HEK293 (cell line): ENCODE measurements at regions not wholly inside any gene's neighbourhood (a gene's known extent, or its start where the extent isn't known, plus 50 kb on each side); places are given as distances from the start of the nearest gene placed in this dataset.
A peak's percentile ranks its signal among the peaks of the same experiment; 100 is the strongest.

ENCODE experiments used
- CTCF ChIA-PET: fragments of 350-600 bp; formaldehyde crosslinking; extraction: SDS; loops from one replicate; lab custom pipeline; 2021; ENCODE audit warnings: antibody characterized with exemption; lab: Yijun Ruan, JAX
- POLR2A ChIA-PET: fragments of 300-600 bp; formaldehyde crosslinking; extraction: SDS; loops from one replicate; lab custom pipeline; 2020; ENCODE audit warnings: antibody characterized with exemption, inconsistent platforms; lab: Yijun Ruan, JAX
- H3K27ac ChIP-seq: fragments of 200-500 bp; sonication (Bioruptor generic); 2 replicates; pipeline ENCODE4 v1.5.1; 2014; ENCODE audit warnings: low read depth, low read length, control low read depth, inconsistent platforms; ENCODE audit errors: extremely low read depth
- H3K36me3 ChIP-seq, 2 experiments: fragments of 200-500 bp in 1 of 2; sonication (Bioruptor generic) in 1 of 2; 1 replicate in 1 of 2; 2 replicates in 1 of 2; pipeline ENCODE4 v1.5.1; 2014 to 2017; ENCODE audit warnings: inconsistent platforms in 2 of 2, low read length in 2 of 2; ENCODE audit not compliant: control insufficient read depth in 2 of 2, insufficient read depth in 1 of 2
- H3K4me1 ChIP-seq: fragments of 200-500 bp; sonication (Bioruptor generic); 2 replicates; pipeline ENCODE4 v1.5.1; 2014; ENCODE audit warnings: mild to moderate bottlenecking, low read length, inconsistent platforms; ENCODE audit not compliant: control insufficient read depth, insufficient read depth
- H3K4me3 ChIP-seq: 2 replicates; pipeline ENCODE4 v1.5.1; 2011; ENCODE audit warnings: low read depth, mild to moderate bottlenecking, control low read depth, low read length, moderate library complexity
- H3K9me3 ChIP-seq: fragments of 200-500 bp; sonication (Bioruptor generic); 2 replicates; pipeline ENCODE4 v1.5.1; 2014; ENCODE audit warnings: low read depth, low read length, inconsistent platforms; ENCODE audit not compliant: control insufficient read depth, insufficient read depth
- BCL11A ChIP-seq: fragments of 450-650 bp; formaldehyde crosslinking; IDR thresholded peaks from 2 replicates; pipeline ENCODE4 v1.5.1; 2016; ENCODE audit warnings: low read depth, missing biosample characterization, missing genetic modification characterization
- HOXC10 ChIP-seq: sonication (generic); formaldehyde crosslinking; IDR thresholded peaks from 2 replicates; pipeline ENCODE4 v1.8.1; 2023; ENCODE audit warnings: mild to moderate bottlenecking, missing genetic modification reagents
- OSR2 ChIP-seq: fragments of 450-650 bp; formaldehyde crosslinking; IDR thresholded peaks from 2 replicates; pipeline ENCODE4 v1.5.1; 2016; ENCODE audit warnings: missing biosample characterization, missing genetic modification characterization
- RBAK ChIP-seq: fragments of 450-650 bp; formaldehyde crosslinking; IDR thresholded peaks from 2 replicates; pipeline ENCODE4 v1.5.1; 2016; ENCODE audit warnings: missing biosample characterization, missing genetic modification characterization
- ZNF112 ChIP-seq: fragments of 450-650 bp; formaldehyde crosslinking; IDR thresholded peaks from 2 replicates; pipeline ENCODE4 v1.5.0; 2017; ENCODE audit warnings: missing biosample characterization, missing genetic modification characterization
- ZNF211 ChIP-seq: fragments of 450-650 bp; formaldehyde crosslinking; IDR thresholded peaks from 2 replicates; pipeline ENCODE4 v1.5.1; 2016; ENCODE audit warnings: low read depth, missing biosample characterization, missing genetic modification characterization
- ZNF335 ChIP-seq: fragments of 450-650 bp; formaldehyde crosslinking; conservative IDR thresholded peaks from 2 replicates; pipeline ENCODE4 v1.5.1; 2016; ENCODE audit warnings: missing biosample characterization, missing genetic modification characterization
- ZNF341 ChIP-seq: fragments of 450-650 bp; formaldehyde crosslinking; IDR thresholded peaks from 2 replicates; pipeline ENCODE4; 2016; ENCODE audit warnings: low read depth, missing biosample characterization, missing genetic modification characterization
- ZNF623 ChIP-seq: fragments of 450-650 bp; formaldehyde crosslinking; IDR thresholded peaks from 2 replicates; pipeline ENCODE4 v1.5.1; 2016; ENCODE audit warnings: missing biosample characterization, missing genetic modification characterization
- ZNF658 ChIP-seq: fragments of 450-650 bp; formaldehyde crosslinking; IDR thresholded peaks from 2 replicates; pipeline ENCODE4; 2016; ENCODE audit warnings: missing biosample characterization, missing genetic modification characterization
- ZSCAN30 ChIP-seq: fragments of 450-650 bp; IDR thresholded peaks from 2 replicates; pipeline ENCODE4 v1.5.1; 2018; ENCODE audit warnings: missing biosample characterization, mild to moderate bottlenecking, missing genetic modification characterization, moderate library complexity
- TF ChIP-seq, protein P1 (sequence below): fragments of 450-650 bp; formaldehyde crosslinking; IDR thresholded peaks from 2 replicates; pipeline ENCODE4 v1.5.1; 2016; ENCODE audit warnings: missing biosample characterization, missing genetic modification characterization
- TF ChIP-seq, protein P2 (sequence below): fragments of 450-650 bp; formaldehyde crosslinking; conservative IDR thresholded peaks from 2 replicates; pipeline ENCODE4 v1.5.1; 2016; ENCODE audit warnings: low read depth, missing biosample characterization, missing genetic modification characterization
- TF ChIP-seq, protein P3 (sequence below): fragments of 450-650 bp; formaldehyde crosslinking; IDR thresholded peaks from 2 replicates; pipeline ENCODE4 v1.5.1; 2016; ENCODE audit warnings: missing biosample characterization, missing genetic modification characterization
- TF ChIP-seq, protein P4 (sequence below): fragments of 450-650 bp; formaldehyde crosslinking; IDR thresholded peaks from 2 replicates; pipeline ENCODE4 v1.5.1; 2016; ENCODE audit warnings: missing biosample characterization, missing genetic modification characterization
- TF ChIP-seq, protein P5 (sequence below): fragments of 450-650 bp; formaldehyde crosslinking; IDR thresholded peaks from 2 replicates; pipeline ENCODE4 v1.5.1; 2016; ENCODE audit warnings: missing biosample characterization, missing genetic modification characterization, low read depth
- TF ChIP-seq, protein P6 (sequence below): fragments of 450-650 bp; formaldehyde crosslinking; IDR thresholded peaks from 2 replicates; pipeline ENCODE4 v1.5.1; 2016; ENCODE audit warnings: missing biosample characterization, missing genetic modification characterization

DNA sequence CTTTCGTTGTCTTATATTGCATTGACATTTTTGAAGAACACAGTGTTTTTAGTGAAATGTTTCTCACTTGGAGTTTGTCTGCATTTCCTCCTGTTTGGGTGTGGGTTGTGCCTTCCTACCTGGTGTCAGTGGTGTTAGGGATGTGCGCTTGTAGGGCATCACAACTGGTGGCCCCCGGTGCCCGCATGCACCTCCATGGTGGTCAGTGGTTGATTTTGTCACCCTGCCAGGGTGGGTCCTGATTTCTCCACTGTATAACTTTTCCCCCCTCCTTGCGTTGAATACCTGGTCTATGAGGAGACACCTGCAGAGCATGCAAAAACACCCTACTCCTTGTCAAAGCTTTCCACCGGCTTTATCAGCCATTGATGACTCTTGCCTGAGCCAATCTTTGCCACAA, 132.9 kb downstream of the BARX1 start (continued):
- TF ChIP-seq OSR2 (tag by site-specific recombination): no peak
- no peak for TF ChIP-seq ZNF112
- TF ChIP-seq ZNF341 (tag by site-specific recombination): no peak
- TF ChIP-seq, protein P1, sequence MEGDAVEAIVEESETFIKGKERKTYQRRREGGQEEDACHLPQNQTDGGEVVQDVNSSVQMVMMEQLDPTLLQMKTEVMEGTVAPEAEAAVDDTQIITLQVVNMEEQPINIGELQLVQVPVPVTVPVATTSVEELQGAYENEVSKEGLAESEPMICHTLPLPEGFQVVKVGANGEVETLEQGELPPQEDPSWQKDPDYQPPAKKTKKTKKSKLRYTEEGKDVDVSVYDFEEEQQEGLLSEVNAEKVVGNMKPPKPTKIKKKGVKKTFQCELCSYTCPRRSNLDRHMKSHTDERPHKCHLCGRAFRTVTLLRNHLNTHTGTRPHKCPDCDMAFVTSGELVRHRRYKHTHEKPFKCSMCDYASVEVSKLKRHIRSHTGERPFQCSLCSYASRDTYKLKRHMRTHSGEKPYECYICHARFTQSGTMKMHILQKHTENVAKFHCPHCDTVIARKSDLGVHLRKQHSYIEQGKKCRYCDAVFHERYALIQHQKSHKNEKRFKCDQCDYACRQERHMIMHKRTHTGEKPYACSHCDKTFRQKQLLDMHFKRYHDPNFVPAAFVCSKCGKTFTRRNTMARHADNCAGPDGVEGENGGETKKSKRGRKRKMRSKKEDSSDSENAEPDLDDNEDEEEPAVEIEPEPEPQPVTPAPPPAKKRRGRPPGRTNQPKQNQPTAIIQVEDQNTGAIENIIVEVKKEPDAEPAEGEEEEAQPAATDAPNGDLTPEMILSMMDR (tag by site-specific recombination): no peak
- TF ChIP-seq HOXC10 (CRISPR knock-in tag): no peak
- TF ChIP-seq, protein P2, sequence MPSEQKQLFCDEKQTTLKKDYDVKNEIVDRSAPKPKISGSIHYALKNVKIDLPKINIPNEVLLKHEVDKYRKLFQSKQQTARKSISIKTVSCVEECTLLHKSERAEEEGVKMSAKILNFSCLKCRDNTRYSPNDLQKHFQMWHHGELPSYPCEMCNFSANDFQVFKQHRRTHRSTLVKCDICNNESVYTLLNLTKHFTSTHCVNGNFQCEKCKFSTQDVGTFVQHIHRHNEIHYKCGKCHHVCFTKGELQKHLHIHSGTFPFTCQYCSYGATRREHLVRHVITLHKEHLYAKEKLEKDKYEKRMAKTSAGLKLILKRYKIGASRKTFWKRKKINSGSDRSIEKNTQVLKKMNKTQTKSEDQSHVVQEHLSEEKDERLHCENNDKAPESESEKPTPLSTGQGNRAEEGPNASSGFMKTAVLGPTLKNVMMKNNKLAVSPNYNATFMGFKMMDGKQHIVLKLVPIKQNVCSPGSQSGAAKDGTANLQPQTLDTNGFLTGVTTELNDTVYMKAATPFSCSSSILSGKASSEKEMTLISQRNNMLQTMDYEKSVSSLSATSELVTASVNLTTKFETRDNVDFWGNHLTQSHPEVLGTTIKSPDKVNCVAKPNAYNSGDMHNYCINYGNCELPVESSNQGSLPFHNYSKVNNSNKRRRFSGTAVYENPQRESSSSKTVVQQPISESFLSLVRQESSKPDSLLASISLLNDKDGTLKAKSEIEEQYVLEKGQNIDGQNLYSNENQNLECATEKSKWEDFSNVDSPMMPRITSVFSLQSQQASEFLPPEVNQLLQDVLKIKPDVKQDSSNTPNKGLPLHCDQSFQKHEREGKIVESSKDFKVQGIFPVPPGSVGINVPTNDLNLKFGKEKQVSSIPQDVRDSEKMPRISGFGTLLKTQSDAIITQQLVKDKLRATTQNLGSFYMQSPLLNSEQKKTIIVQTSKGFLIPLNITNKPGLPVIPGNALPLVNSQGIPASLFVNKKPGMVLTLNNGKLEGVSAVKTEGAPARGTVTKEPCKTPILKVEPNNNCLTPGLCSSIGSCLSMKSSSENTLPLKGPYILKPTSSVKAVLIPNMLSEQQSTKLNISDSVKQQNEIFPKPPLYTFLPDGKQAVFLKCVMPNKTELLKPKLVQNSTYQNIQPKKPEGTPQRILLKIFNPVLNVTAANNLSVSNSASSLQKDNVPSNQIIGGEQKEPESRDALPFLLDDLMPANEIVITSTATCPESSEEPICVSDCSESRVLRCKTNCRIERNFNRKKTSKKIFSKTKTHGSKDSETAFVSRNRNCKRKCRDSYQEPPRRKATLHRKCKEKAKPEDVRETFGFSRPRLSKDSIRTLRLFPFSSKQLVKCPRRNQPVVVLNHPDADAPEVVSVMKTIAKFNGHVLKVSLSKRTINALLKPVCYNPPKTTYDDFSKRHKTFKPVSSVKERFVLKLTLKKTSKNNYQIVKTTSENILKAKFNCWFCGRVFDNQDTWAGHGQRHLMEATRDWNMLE: no peak
- TF ChIP-seq BCL11A (tag by site-specific recombination): no peak

DNA sequence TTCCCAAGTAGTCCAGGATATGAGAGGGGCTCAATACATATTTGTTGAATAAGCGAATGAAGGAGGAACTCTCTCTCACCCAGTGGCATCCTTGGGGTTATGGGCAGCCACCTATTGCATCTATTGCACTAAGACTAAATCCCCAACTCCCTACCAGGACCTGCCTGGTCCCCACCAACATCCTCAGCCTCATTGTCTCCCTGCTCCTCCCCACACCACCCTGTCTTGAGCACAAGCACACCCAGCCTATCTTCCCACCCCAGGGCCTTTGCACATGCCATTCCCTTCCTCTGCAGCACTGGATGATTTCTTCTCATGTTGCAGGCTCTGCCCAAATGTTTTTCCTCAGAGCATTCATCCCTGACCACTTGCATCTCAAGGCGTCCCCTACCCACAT, 133.8 kb downstream of the BARX1 start:
- Histone ChIP-seq H3K4me1 (no peaks in the 10 kb centered on the region), H3K27ac (no peak overlapping the region), H3K9me3 (no peaks in the 10 kb centered on the region), H3K36me3 (no peaks in the 10 kb centered on the region), H3K4me3 (no peak overlapping the region)
- TF ChIP-seq, protein P3, sequence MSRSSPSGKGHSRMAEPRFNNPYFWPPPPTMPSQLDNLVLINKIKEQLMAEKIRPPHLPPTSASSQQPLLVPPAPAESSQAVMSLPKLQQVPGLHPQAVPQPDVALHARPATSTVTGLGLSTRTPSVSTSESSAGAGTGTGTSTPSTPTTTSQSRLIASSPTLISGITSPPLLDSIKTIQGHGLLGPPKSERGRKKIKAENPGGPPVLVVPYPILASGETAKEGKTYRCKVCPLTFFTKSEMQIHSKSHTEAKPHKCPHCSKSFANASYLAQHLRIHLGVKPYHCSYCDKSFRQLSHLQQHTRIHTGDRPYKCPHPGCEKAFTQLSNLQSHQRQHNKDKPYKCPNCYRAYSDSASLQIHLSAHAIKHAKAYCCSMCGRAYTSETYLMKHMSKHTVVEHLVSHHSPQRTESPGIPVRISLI (tag by site-specific recombination): no peak
- peak; percentile 76 for TF ChIP-seq ZNF623 (tag by site-specific recombination)
- TF ChIP-seq ZSCAN30 (tag by site-specific recombination): no peak
- no peak for TF ChIP-seq ZNF658 (tag by site-specific recombination)
- no peak for TF ChIP-seq RBAK
- TF ChIP-seq ZNF211 (tag by site-specific recombination): no peak
- ChIA-PET CTCF (no interaction called here), POLR2A (no interaction called here)

DNA sequence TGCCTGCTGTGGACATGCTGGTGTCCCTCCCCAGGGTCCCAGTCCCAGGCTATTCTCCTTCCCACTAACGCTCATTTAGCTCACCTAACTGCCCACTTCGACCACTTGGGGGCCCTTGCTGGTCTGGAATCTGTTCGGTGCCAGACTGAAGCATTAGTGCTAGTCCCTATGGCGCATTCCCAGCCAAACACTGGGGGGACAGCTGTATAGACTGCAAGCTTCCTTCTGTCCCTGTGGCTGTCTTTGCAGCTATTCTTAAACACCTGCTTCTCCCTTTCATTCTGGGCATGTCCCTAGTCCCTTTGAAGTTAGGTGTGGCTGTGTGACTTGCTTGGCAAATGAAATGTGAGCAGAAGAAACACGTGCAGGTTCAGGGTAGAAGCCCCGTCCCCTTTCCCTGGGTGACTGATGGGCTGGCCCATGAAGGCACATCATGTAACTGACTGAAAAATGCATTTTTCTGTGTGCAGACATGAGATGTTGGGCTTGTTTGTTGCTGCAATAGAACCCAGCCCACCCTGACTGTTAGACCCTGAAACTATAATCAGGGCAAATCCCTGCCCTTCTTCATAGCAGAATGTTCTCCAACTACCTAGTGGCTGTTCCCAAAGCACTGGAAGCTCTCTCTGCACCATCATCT, 134.4 kb downstream of the BARX1 start:
- ChIA-PET CTCF (no interaction called here), POLR2A (no interaction called here)
- TF ChIP-seq, protein P4, sequence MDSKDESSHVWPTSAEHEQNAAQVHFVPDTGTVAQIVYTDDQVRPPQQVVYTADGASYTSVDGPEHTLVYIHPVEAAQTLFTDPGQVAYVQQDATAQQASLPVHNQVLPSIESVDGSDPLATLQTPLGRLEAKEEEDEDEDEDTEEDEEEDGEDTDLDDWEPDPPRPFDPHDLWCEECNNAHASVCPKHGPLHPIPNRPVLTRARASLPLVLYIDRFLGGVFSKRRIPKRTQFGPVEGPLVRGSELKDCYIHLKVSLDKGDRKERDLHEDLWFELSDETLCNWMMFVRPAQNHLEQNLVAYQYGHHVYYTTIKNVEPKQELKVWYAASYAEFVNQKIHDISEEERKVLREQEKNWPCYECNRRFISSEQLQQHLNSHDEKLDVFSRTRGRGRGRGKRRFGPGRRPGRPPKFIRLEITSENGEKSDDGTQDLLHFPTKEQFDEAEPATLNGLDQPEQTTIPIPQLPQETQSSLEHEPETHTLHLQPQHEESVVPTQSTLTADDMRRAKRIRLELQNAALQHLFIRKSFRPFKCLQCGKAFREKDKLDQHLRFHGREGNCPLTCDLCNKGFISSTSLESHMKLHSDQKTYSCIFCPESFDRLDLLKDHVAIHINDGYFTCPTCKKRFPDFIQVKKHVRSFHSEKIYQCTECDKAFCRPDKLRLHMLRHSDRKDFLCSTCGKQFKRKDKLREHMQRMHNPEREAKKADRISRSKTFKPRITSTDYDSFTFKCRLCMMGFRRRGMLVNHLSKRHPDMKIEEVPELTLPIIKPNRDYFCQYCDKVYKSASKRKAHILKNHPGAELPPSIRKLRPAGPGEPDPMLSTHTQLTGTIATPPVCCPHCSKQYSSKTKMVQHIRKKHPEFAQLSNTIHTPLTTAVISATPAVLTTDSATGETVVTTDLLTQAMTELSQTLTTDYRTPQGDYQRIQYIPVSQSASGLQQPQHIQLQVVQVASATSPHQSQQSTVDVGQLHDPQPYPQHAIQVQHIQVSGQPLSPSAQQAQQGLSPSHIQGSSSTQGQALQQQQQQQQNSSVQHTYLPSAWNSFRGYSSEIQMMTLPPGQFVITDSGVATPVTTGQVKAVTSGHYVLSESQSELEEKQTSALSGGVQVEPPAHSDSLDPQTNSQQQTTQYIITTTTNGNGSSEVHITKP (tag by site-specific recombination): peak; percentile 66
- TF ChIP-seq, protein P5, sequence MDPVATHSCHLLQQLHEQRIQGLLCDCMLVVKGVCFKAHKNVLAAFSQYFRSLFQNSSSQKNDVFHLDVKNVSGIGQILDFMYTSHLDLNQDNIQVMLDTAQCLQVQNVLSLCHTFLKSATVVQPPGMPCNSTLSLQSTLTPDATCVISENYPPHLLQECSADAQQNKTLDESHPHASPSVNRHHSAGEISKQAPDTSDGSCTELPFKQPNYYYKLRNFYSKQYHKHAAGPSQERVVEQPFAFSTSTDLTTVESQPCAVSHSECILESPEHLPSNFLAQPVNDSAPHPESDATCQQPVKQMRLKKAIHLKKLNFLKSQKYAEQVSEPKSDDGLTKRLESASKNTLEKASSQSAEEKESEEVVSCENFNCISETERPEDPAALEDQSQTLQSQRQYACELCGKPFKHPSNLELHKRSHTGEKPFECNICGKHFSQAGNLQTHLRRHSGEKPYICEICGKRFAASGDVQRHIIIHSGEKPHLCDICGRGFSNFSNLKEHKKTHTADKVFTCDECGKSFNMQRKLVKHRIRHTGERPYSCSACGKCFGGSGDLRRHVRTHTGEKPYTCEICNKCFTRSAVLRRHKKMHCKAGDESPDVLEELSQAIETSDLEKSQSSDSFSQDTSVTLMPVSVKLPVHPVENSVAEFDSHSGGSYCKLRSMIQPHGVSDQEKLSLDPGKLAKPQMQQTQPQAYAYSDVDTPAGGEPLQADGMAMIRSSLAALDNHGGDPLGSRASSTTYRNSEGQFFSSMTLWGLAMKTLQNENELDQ (tag by site-specific recombination): no peak
- TF ChIP-seq ZNF335 (tag by site-specific recombination): no peak
- TF ChIP-seq, protein P6, sequence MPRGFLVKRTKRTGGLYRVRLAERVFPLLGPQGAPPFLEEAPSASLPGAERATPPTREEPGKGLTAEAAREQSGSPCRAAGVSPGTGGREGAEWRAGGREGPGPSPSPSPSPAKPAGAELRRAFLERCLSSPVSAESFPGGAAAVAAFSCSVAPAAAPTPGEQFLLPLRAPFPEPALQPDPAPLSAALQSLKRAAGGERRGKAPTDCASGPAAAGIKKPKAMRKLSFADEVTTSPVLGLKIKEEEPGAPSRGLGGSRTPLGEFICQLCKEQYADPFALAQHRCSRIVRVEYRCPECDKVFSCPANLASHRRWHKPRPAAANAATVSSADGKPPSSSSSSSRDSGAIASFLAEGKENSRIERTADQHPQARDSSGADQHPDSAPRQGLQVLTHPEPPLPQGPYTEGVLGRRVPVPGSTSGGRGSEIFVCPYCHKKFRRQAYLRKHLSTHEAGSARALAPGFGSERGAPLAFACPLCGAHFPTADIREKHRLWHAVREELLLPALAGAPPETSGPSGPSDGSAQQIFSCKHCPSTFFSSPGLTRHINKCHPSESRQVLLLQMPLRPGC (tag by site-specific recombination): no peak

More for the DNA sequence above, 134.4 kb downstream of the BARX1 start:
- Histone ChIP-seq H3K9me3 (no peaks in the 10 kb centered on the region), H3K27ac (no peak overlapping the region), H3K4me3 (no peak overlapping the region), H3K4me1 (no peaks in the 10 kb centered on the region), H3K36me3 (no peaks in the 10 kb centered on the region)
